AG08395 (cell line): ENCODE measurements at regions not wholly inside any gene's neighbourhood (a gene's known extent, or its start where the extent isn't known, plus 50 kb on each side); places are given as distances from the start of the nearest gene placed in this dataset.
"Not testable (repeated sequence)": the region's sequence is repeated elsewhere in the genome, so short reads cannot be mapped to it uniquely, and the experiment has no call there.

Source experiments
- DNase-seq: peaks from one replicate; pipeline ENCODE4 v3.0.0; 2012; ENCODE audit warnings: mixed read lengths, low spot score

- not testable (repeated sequence) for DNase-seq
These were observed 146.8 kb upstream of the ROPN1B start for GRCh38 chr3:125822175-125822574.

- not testable (repeated sequence) for DNase-seq
These were observed 137.8 kb upstream of the ROPN1B start for GRCh38 chr3:125831005-125831750.

GRCh38 chr3:125835562-125835961 lies 133.4 kb upstream of the ROPN1B start:
- not testable (repeated sequence) for DNase-seq

- not testable (repeated sequence) for DNase-seq
These were observed 132.9 kb upstream of the ROPN1B start for GRCh38 chr3:125836011-125836551.

GRCh38 chr3:125836786-125837185 lies 132.2 kb upstream of the ROPN1B start:
- DNase-seq: not testable (repeated sequence)

GRCh38 chr3:125838857-125839256 lies 130.1 kb upstream of the ROPN1B start:
- DNase-seq: not testable (repeated sequence)

- not testable (repeated sequence) for DNase-seq
These were observed 128.5 kb upstream of the ROPN1B start for GRCh38 chr3:125840465-125840864.

- not testable (repeated sequence) for DNase-seq
These were observed 121.0 kb upstream of the ROPN1B start for GRCh38 chr3:125847966-125848365.

- DNase-seq: not testable (repeated sequence)
These were observed 114.0 kb upstream of the ROPN1B start for GRCh38 chr3:125855006-125855405.

- not testable (repeated sequence) for DNase-seq
These were observed 108.4 kb upstream of the ROPN1B start for GRCh38 chr3:125860547-125860946.

- DNase-seq: not testable (repeated sequence)
These were observed 106.1 kb upstream of the ROPN1B start for GRCh38 chr3:125862841-125863254.

GRCh38 chr3:125864532-125864931 lies 104.4 kb upstream of the ROPN1B start:
- DNase-seq: not testable (repeated sequence)

GRCh38 chr3:125886006-125886405 lies 83.0 kb upstream of the ROPN1B start:
- DNase-seq: peak; percentile 33

GRCh38 chr3:125899181-125899580 lies 69.8 kb upstream of the ROPN1B start:
- DNase-seq: not testable (repeated sequence)

- DNase-seq: not testable (repeated sequence)
These were observed 67.5 kb upstream of the ROPN1B start for GRCh38 chr3:125901473-125901872.

GRCh38 chr3:125903780-125904455 lies 65.1 kb upstream of the ROPN1B start:
- not testable (repeated sequence) for DNase-seq

GRCh38 chr3:125907279-125907678 lies 61.7 kb upstream of the ROPN1B start:
- not testable (repeated sequence) for DNase-seq

- DNase-seq: not testable (repeated sequence)
These were observed 58.1 kb upstream of the ROPN1B start for GRCh38 chr3:125910851-125911250.

- not testable (repeated sequence) for DNase-seq
These were observed 54.2 kb upstream of the ROPN1B start for GRCh38 chr3:125914608-125915436.

- not testable (repeated sequence) for DNase-seq
These were observed 53.6 kb upstream of the ROPN1B start for GRCh38 chr3:125915437-125915787.

GRCh38 chr3:125915792-125916375 lies 53.1 kb upstream of the ROPN1B start:
- DNase-seq: peak; percentile 89
